Prostate gland (tissue), 2 donors: ENCODE measurements at regions not wholly inside any gene's neighbourhood (a gene's known extent, or its start where the extent isn't known, plus 50 kb on each side); places are given as distances from the start of the nearest gene placed in this dataset.

Source experiments
- DNase-seq: peaks from one replicate; pipeline ENCODE4 v3.0.0-alpha.2; 2019; ENCODE audit warnings: low spot score
- H3K27ac ChIP-seq, 2 donors: fragments of 200-600 bp; sonication (generic); 2 replicates each; pipeline ENCODE4 v1.5.1; 2017 to 2019
- H3K27me3 ChIP-seq: fragments of 200-600 bp; sonication (generic); replicated peaks from 2 replicates; pipeline ENCODE4 v1.5.1; 2019; ENCODE audit not compliant: insufficient read depth
- H3K36me3 ChIP-seq, 2 donors: fragments of 200-600 bp; sonication (generic); 1 replicate in 1 of 2; 2 replicates in 1 of 2; pipeline versions ENCODE4 v1.5.1 to v1.8.1; 2017 to 2019
- H3K4me1 ChIP-seq: fragments of 200-600 bp; sonication (generic); replicated peaks from 2 replicates; pipeline ENCODE4 v1.5.1; 2019
- H3K4me3 ChIP-seq, 2 donors: fragments of 200-600 bp; sonication (generic); 2 replicates each; pipeline ENCODE4 v1.5.1; 2017 to 2019
- H3K9me3 ChIP-seq: fragments of 200-600 bp; sonication (generic); 2 replicates; pipeline ENCODE4 v1.5.1; 2017
- CTCF ChIP-seq, 4 experiments: fragments of 200-600 bp in 2 of 4; fragments of 450-650 bp in 2 of 4; sonication (generic) in 2 of 4; IDR thresholded peaks; 1 replicate in 3 of 4; 2 replicates in 1 of 4; pipeline ENCODE4 v1.5.1; 2016 to 2019; ENCODE audit warnings: antibody characterized with exemption in 4 of 4, mild to moderate bottlenecking in 2 of 4, moderate library complexity in 2 of 4
- POLR2A ChIP-seq: fragments of 450-650 bp; IDR thresholded peaks from one replicate; pipeline ENCODE4 v1.6.1; 2016; ENCODE audit warnings: antibody characterized with exemption, mild to moderate bottlenecking
- POLR2AphosphoS5 ChIP-seq: sonication (generic); formaldehyde crosslinking; IDR thresholded peaks from one replicate; pipeline ENCODE4 v1.6.1; 2017; ENCODE audit warnings: antibody characterized with exemption
- WGBS: methylation state at CpG from one replicate; pipeline ENCODE4 v1.1.5; 2018; 5-methylcytosine and 5-hydroxymethylcytosine counted together
- intact Hi-C: fragments of 100-400 bp; cut with DNase I; formaldehyde crosslinking; loops from one replicate; pipeline ENCODE4 v1.14.2; 2022

DNA sequence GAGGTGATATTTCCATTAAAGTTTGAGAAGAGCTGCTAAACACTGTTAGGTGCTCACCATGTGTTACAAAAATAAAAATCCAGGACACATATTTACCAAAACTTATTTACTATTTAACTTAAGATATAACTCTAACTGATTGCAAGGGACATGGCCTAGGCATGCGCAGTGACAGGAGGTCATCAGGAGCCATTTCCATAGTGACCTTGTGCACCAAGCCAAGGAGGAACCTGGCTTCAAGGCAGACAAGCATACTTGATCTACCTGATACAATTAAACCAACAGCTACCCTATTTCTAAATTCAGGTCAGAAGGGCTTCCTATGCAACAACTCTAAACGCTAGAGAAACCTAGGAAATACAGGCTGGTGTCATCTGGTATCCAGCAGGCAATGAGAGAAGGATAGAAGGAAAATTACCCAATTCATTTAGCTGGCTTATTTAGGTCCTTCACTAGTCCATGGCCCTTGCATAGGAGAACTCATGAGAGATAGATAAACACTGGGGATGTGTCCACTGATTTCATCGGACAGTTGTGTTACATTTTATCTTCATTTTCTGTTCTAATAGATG, 134.4 kb downstream of the FOXB1 start:
- Histone ChIP-seq H3K4me3 (no peak overlapping the region), H3K27me3 (peaks cover 3% of the 10 kb centered on the region), H3K4me1 (no peaks in the 10 kb centered on the region), H3K27ac (no peak overlapping the region), H3K9me3 (no peaks in the 10 kb centered on the region), H3K36me3 (no peaks in the 10 kb centered on the region)
- TF ChIP-seq POLR2A: no peak
- no peak for TF ChIP-seq CTCF (IDR thresholded peaks at IDR 0.05)
- no peak for TF ChIP-seq POLR2AphosphoS5
- no peak for DNase-seq
- intact Hi-C loops: no loop called here
- WGBS: 87% methylated on average over 3 of the region's 3 CpGs

DNA sequence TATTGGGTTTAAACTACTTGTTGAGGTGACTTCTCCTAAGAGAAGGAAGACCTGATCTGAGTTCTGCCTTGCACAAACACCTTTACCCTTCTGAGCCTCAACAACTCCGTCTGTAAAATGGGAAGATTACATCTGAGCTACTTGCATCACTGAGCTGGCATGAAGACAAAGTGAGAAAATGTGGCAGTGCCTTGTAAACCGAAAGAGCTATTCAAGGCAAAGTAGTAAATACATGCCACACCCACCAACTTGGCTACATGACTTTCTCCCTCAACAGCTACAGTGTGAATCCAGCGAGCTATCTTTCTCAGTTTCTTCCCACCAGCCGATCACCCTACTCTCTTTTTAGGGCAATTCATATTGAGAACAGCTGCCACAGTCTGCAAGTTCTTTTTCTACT, 148.3 kb downstream of the FOXB1 start:
- H3K27me3 ChIP-seq: no peaks in the 10 kb centered on the region
- no peaks in the 10 kb centered on the region for H3K9me3 ChIP-seq
- WGBS: 57% methylated on average over 4 of the region's 4 CpGs
- no peaks in the 10 kb centered on the region for H3K4me1 ChIP-seq
- H3K36me3 ChIP-seq: no peaks in the 10 kb centered on the region
- intact Hi-C loops: no loop called here
- TF ChIP-seq CTCF (IDR thresholded peaks at IDR 0.05) (no peak), POLR2AphosphoS5 (no peak), POLR2A (no peak)
- no peak overlapping the region for H3K27ac ChIP-seq
- H3K4me3 ChIP-seq: no peak overlapping the region
- DNase-seq: no peak

DNA sequence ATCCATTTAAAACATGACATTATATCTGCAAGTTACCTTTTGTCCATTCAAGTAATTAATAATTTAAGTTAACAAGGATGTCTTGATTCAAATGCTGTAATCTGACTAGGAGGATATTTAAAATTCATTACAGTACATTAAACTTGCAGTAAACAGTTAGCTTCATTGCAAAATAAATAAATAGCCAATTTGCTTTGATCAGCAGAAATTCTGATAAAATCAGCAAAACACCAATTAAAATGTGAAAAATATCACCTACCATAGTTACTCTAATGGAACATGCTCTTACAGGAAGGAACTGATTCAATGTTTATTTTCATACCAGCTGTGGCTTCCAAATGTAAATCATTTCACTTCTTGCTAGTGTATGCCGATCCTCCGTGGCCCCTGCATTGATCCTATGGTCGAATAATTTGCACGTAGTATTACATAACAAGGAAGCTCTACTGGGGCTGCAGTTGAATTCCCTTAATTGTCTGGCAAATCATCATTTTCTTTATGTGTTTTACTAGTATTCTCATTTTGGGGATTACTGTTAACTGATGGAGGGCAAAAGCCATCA, 150.7 kb downstream of the FOXB1 start:
- no peak overlapping the region for H3K27ac ChIP-seq
- H3K9me3 ChIP-seq: no peaks in the 10 kb centered on the region
- no peaks in the 10 kb centered on the region for H3K36me3 ChIP-seq
- TF ChIP-seq CTCF (IDR thresholded peaks at IDR 0.05) (no peak), POLR2A (no peak), POLR2AphosphoS5 (no peak)
- no peak overlapping the region for H3K4me3 ChIP-seq
- H3K4me1 ChIP-seq: no peaks in the 10 kb centered on the region
- no peaks in the 10 kb centered on the region for H3K27me3 ChIP-seq
- intact Hi-C loops: no loop called here
- WGBS: 29% methylated on average over 4 of the region's 4 CpGs
- no peak for DNase-seq

- TF ChIP-seq CTCF (IDR thresholded peaks at IDR 0.05) (no peak), POLR2A (no peak), POLR2AphosphoS5 (no peak)
- Histone ChIP-seq H3K4me3 (no peak overlapping the region), H3K4me1 (no peaks in the 10 kb centered on the region), H3K9me3 (no peaks in the 10 kb centered on the region), H3K27ac (no peak overlapping the region), H3K27me3 (no peaks in the 10 kb centered on the region), H3K36me3 (no peaks in the 10 kb centered on the region)
- intact Hi-C loops: no loop called here
- DNase-seq: no peak
- WGBS: 64% methylated on average over 3 of the region's 3 CpGs
Observed at GRCh38 chr15:60155661-60156060, 151.6 kb downstream of the FOXB1 start.

GRCh38 chr15:60160909-60161308, 156.8 kb downstream of the FOXB1 start:
- H3K4me1 ChIP-seq: no peaks in the 10 kb centered on the region
- no peak overlapping the region for H3K4me3 ChIP-seq
- no peaks in the 10 kb centered on the region for H3K36me3 ChIP-seq
- 73% methylated on average over 5 of the region's 5 CpGs for WGBS
- intact Hi-C loops: no loop called here
- H3K27ac ChIP-seq: no peak overlapping the region
- DNase-seq: no peak
- no peaks in the 10 kb centered on the region for H3K9me3 ChIP-seq
- peaks cover 3% of the 10 kb centered on the region for H3K27me3 ChIP-seq
- TF ChIP-seq CTCF (IDR thresholded peaks at IDR 0.05) (no peak), POLR2A (no peak), POLR2AphosphoS5 (no peak)
